ENCODE measurements at regions not wholly inside any gene's neighbourhood (a gene's known extent, or its start where the extent isn't known, plus 50 kb on each side); places are given as distances from the start of the nearest gene placed in this dataset.

DNA sequence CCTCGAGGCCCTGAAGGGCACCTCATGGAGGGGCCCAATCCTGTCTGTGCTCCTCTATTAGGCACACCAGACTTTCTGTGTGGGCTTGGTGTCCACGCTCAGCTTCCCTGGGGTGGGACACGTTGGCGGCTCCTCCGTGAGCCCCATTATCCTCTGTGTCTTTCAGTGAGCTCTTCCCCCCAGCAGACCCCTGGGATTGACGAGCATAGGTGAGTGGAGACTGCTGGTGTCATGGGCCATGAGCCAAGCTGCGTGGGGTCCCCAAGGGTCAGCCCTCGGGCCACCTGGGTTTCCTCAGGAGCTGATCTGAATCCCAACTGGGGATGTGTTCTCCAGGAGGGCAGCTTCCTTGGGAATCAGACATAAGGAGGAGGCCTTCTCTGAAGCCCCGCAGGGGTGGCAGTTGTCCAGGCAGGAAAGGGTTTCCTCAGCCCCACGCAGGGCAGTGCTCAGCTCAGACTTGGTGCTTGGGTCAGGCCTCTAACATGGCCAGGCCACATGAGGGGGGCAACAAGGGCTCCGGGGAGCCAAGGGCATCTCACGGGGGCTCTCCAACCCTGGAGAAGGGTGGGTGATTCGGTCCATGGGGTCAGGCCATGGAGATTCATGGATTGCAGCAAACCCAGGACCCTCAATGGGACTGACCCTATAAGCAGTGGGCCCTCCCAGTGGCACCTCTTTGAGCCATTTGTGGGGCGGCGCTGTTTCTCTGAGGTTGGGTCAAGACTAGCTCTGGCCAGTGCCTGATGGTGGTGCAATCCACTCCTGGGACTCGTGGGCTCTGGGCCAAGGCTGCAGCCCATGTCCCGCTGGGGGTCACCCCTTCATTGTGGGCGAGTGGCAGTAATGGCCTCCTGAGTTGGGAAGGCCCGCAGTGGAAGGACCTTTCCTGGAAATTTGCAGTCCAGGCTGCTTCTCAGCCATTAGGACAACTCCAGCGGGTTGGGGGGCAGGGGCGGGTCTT is 222.5 kb downstream of the SNRPN start:
- TF ChIP-seq, protein P1, sequence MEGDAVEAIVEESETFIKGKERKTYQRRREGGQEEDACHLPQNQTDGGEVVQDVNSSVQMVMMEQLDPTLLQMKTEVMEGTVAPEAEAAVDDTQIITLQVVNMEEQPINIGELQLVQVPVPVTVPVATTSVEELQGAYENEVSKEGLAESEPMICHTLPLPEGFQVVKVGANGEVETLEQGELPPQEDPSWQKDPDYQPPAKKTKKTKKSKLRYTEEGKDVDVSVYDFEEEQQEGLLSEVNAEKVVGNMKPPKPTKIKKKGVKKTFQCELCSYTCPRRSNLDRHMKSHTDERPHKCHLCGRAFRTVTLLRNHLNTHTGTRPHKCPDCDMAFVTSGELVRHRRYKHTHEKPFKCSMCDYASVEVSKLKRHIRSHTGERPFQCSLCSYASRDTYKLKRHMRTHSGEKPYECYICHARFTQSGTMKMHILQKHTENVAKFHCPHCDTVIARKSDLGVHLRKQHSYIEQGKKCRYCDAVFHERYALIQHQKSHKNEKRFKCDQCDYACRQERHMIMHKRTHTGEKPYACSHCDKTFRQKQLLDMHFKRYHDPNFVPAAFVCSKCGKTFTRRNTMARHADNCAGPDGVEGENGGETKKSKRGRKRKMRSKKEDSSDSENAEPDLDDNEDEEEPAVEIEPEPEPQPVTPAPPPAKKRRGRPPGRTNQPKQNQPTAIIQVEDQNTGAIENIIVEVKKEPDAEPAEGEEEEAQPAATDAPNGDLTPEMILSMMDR (IDR thresholded peaks at IDR 0.05; ENCODE audit: extremely low read depth in 1 of 2, insufficient read depth in 1 of 2, low read depth in 1 of 2, low read length in 2 of 2), result no peak
- TF ChIP-seq FOS (IDR thresholded peaks at IDR 0.05; ENCODE audit: borderline replicate concordance, insufficient read depth, low read length) (no peak), JUN (IDR thresholded peaks at IDR 0.05; ENCODE audit: borderline replicate concordance, insufficient read depth, insufficient read length, low read depth) (no peak), POLR2AphosphoS5 (IDR thresholded peaks at IDR 0.05; ENCODE audit: insufficient read depth, low read depth, low read length) (no peak), POLR2A (IDR thresholded peaks at IDR 0.05; ENCODE audit: low read depth, low read length) (no peak), MYC (IDR thresholded peaks at IDR 0.05; ENCODE audit: low read depth, low read length) (no peak)
- TF ChIP-seq, protein P2, sequence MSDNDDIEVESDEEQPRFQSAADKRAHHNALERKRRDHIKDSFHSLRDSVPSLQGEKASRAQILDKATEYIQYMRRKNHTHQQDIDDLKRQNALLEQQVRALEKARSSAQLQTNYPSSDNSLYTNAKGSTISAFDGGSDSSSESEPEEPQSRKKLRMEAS (IDR thresholded peaks at IDR 0.05; ENCODE audit: insufficient read depth, insufficient read length), result no peak
